ENCODE measurements at regions not wholly inside any gene's neighbourhood (a gene's known extent, or its start where the extent isn't known, plus 50 kb on each side); places are given as distances from the start of the nearest gene placed in this dataset.
"Not testable (repeated sequence)": the region's sequence is repeated elsewhere in the genome, so short reads cannot be mapped to it uniquely, and the experiment has no call there.

DNA sequence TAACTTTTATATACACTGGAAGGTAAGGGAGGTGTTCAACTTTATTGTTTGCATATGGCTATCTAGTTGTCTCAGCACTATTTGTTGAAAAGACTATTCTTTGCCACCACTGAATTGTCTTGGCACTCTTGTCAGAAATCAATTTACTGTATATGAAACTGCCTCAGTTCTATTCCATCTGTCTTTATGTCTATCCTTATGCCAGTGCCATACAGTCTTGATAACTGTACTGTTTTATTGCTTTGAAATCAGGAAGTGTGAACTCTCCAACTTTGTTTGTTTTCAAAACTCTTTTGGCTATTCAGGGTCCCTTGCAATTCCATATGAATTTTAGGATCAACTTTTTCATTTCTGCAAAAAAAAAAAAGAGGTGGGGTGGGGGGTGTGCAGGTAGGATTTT lies 77.2 kb downstream of the PRSS23 start:
- H3K27ac ChIP-seq (ENCODE audit: low read depth, low read length) = no peak overlapping the region
- CTCF ChIA-PET = no interaction called here
- H3K9me2 ChIP-seq (ENCODE audit: insufficient read depth) = no peaks in the 10 kb centered on the region
- POLR2A ChIA-PET = no interaction called here
- TF ChIP-seq, protein P1, sequence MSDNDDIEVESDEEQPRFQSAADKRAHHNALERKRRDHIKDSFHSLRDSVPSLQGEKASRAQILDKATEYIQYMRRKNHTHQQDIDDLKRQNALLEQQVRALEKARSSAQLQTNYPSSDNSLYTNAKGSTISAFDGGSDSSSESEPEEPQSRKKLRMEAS (IDR thresholded peaks at IDR 0.05) = no peak
- TF ChIP-seq CEBPB (IDR thresholded peaks at IDR 0.05; ENCODE audit: low read depth) = no peak
- TF ChIP-seq POLR2A (IDR thresholded peaks at IDR 0.05; ENCODE audit: borderline replicate concordance, extremely low read depth, insufficient read depth, insufficient read length) = no peak
- no peak for TF ChIP-seq YY1 (IDR thresholded peaks at IDR 0.05; ENCODE audit: extremely low read depth, insufficient replicate concordance, low read depth, low read length)
- TF ChIP-seq EZH2phosphoT487 (IDR thresholded peaks at IDR 0.05; ENCODE audit: borderline replicate concordance) = no peak
- no peak for TF ChIP-seq SIN3A (IDR thresholded peaks at IDR 0.05; ENCODE audit: low read depth)
- no peak for TF ChIP-seq POLR2AphosphoS5 (IDR thresholded peaks at IDR 0.05; ENCODE audit: low read depth, low read length)
- no peak for TF ChIP-seq CBX3 (IDR thresholded peaks at IDR 0.05; ENCODE audit: low read depth)
- no peak for TF ChIP-seq SRF (IDR thresholded peaks at IDR 0.05; ENCODE audit: low read depth)
- no peak for TF ChIP-seq RAD21 (IDR thresholded peaks at IDR 0.05; ENCODE audit: low read depth)
- TF ChIP-seq ZFX (IDR thresholded peaks at IDR 0.05) = no peak
- TF ChIP-seq, protein P2, sequence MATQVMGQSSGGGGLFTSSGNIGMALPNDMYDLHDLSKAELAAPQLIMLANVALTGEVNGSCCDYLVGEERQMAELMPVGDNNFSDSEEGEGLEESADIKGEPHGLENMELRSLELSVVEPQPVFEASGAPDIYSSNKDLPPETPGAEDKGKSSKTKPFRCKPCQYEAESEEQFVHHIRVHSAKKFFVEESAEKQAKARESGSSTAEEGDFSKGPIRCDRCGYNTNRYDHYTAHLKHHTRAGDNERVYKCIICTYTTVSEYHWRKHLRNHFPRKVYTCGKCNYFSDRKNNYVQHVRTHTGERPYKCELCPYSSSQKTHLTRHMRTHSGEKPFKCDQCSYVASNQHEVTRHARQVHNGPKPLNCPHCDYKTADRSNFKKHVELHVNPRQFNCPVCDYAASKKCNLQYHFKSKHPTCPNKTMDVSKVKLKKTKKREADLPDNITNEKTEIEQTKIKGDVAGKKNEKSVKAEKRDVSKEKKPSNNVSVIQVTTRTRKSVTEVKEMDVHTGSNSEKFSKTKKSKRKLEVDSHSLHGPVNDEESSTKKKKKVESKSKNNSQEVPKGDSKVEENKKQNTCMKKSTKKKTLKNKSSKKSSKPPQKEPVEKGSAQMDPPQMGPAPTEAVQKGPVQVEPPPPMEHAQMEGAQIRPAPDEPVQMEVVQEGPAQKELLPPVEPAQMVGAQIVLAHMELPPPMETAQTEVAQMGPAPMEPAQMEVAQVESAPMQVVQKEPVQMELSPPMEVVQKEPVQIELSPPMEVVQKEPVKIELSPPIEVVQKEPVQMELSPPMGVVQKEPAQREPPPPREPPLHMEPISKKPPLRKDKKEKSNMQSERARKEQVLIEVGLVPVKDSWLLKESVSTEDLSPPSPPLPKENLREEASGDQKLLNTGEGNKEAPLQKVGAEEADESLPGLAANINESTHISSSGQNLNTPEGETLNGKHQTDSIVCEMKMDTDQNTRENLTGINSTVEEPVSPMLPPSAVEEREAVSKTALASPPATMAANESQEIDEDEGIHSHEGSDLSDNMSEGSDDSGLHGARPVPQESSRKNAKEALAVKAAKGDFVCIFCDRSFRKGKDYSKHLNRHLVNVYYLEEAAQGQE (IDR thresholded peaks at IDR 0.05; ENCODE audit: low read depth) = no peak
- TF ChIP-seq JUND (IDR thresholded peaks at IDR 0.05) = no peak
- no peak for TF ChIP-seq EGR1 (IDR thresholded peaks at IDR 0.05; ENCODE audit: low read depth)
- no peak overlapping the region for H3K4me3 ChIP-seq (replicated peaks in 1 of 2; ENCODE audit: low read depth in 1 of 2, low read length in 2 of 2)
- H3K4me1 ChIP-seq (ENCODE audit: control insufficient read depth in 1 of 2, insufficient read depth in 2 of 2, low read length in 2 of 2) = no peaks in the 10 kb centered on the region
- H3K9me3 ChIP-seq (ENCODE audit: control insufficient read depth in 1 of 2, insufficient read depth in 1 of 2, low read depth in 1 of 2, low read length in 2 of 2) = no peaks in the 10 kb centered on the region
- DNase-seq (ENCODE audit: low read depth, low spot score) = no peak
- H3K4me2 ChIP-seq (ENCODE audit: low read length) = no peak overlapping the region
- no peak for ATAC-seq
- no peaks in the 10 kb centered on the region for H3K79me2 ChIP-seq (ENCODE audit: insufficient read depth, low read length)
- RAD21 ChIA-PET (ENCODE audit: low non-redundant PET in 1 of 2, low total read pairs in 2 of 2, uncharacterized antibody in 2 of 2, unreplicated experiment in 2 of 2) = no interaction called here
- BruUV-seq (replicated peaks) = no TSS peak
- H3K36me3 ChIP-seq (ENCODE audit: control insufficient read depth in 1 of 2, insufficient read depth in 2 of 2, low read length in 2 of 2) = no peaks in the 10 kb centered on the region
- no peak overlapping the region for H3K9ac ChIP-seq (ENCODE audit: low read length)
- no peaks in the 10 kb centered on the region for H3K27me3 ChIP-seq (ENCODE audit: insufficient read depth, low read length)
- intact Hi-C loops (cut with micrococcal nuclease) = no loop called here
- H2AFZ ChIP-seq (ENCODE audit: low read depth, low read length, poor library complexity, severe bottlenecking) = no peak overlapping the region
- H4K20me1 ChIP-seq (ENCODE audit: insufficient read depth) = no peaks in the 10 kb centered on the region

DNA sequence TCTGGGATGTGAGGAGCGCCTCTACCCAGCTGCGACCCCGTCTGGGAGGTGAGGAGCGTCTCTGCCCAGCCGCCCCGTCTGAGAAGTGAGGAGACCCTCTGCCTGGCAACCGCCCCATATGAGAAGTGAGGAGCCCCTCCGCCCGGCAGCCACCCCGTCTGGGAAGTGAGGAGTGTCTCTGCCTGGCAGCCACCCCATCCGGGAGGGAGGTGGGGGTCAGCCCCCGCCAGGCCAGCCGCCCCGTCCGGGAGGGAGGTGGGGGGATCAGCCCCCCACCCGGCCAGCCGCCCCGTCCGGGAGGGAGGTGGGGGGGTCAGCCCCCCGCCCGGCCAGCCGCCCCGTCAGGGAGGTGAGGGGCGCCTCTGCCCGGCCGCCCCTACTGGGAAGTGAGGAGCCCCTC lies 76.0 kb downstream of the FZD4 start:
- H3K4me1 ChIP-seq (ENCODE audit: control insufficient read depth in 1 of 2, insufficient read depth in 2 of 2, low read length in 2 of 2); BruUV-seq (replicated peaks); H3K79me2 ChIP-seq (ENCODE audit: insufficient read depth, low read length); POLR2A ChIA-PET; H3K9me3 ChIP-seq (ENCODE audit: control insufficient read depth in 1 of 2, insufficient read depth in 1 of 2, low read depth in 1 of 2, low read length in 2 of 2); H3K27me3 ChIP-seq (ENCODE audit: insufficient read depth, low read length); ATAC-seq; H3K27ac ChIP-seq (ENCODE audit: low read depth, low read length); H3K9me2 ChIP-seq (ENCODE audit: insufficient read depth); H2AFZ ChIP-seq (ENCODE audit: low read depth, low read length, poor library complexity, severe bottlenecking); DNase-seq (ENCODE audit: low read depth, low spot score); H3K9ac ChIP-seq (ENCODE audit: low read length); CTCF ChIA-PET; H3K4me2 ChIP-seq (ENCODE audit: low read length); H4K20me1 ChIP-seq (ENCODE audit: insufficient read depth); H3K36me3 ChIP-seq (ENCODE audit: control insufficient read depth in 1 of 2, insufficient read depth in 2 of 2, low read length in 2 of 2); intact Hi-C loops (cut with micrococcal nuclease); RAD21 ChIA-PET (ENCODE audit: low non-redundant PET in 1 of 2, low total read pairs in 2 of 2, uncharacterized antibody in 2 of 2, unreplicated experiment in 2 of 2); H3K4me3 ChIP-seq (replicated peaks in 1 of 2; ENCODE audit: low read depth in 1 of 2, low read length in 2 of 2): not testable (repeated sequence)

All from HCT116 (cell line).